T-helper 1 cell treated with Interleukin-12 subunit alpha and Interleukin-12 subunit beta and Interleukin-4 antibody, amounts not matched to agents 30 μg/mL and 1 μg/mL, for 36 hours (primary cell): ENCODE measurements at regions not wholly inside any gene's neighbourhood (a gene's known extent, or its start where the extent isn't known, plus 50 kb on each side); places are given as distances from the start of the nearest gene placed in this dataset.

ENCODE experiments used
- H3K27ac Mint-ChIP-seq: one replicate; pipeline ENCODE4 v1.8.0; 2021; ENCODE audit warnings: mild to moderate bottlenecking, mixed read lengths
- H3K27me3 Mint-ChIP-seq: one replicate; pipeline ENCODE4 v1.8.0; 2021; ENCODE audit warnings: low read depth, mixed read lengths
- H3K36me3 Mint-ChIP-seq: one replicate; pipeline ENCODE4 v1.8.0; 2021; ENCODE audit warnings: low read depth, mixed read lengths
- H3K4me1 Mint-ChIP-seq: one replicate; pipeline ENCODE4 v1.8.0; 2021; ENCODE audit warnings: low read depth, mixed read lengths
- H3K4me3 Mint-ChIP-seq: one replicate; pipeline ENCODE4 v1.8.0; 2021; ENCODE audit warnings: mild to moderate bottlenecking, moderate library complexity, mixed read lengths
- H3K9me3 Mint-ChIP-seq: one replicate; pipeline ENCODE4 v1.8.0; 2021; ENCODE audit warnings: mixed read lengths

GRCh38 chr5:4941161-4941560 lies 199.0 kb upstream of the ADAMTS16 start:
- H3K4me1 Mint-ChIP-seq, result no peaks in the 10 kb centered on the region
- H3K27ac Mint-ChIP-seq, result no peak overlapping the region
- H3K4me3 Mint-ChIP-seq, result no peak overlapping the region
- H3K9me3 Mint-ChIP-seq, result no peaks in the 10 kb centered on the region
- H3K27me3 Mint-ChIP-seq, result no peaks in the 10 kb centered on the region
- H3K36me3 Mint-ChIP-seq, result no peaks in the 10 kb centered on the region

GRCh38 chr5:4941957-4942830 lies 197.9 kb upstream of the ADAMTS16 start:
- H3K4me3 Mint-ChIP-seq, result no peak overlapping the region
- no peaks in the 10 kb centered on the region for H3K4me1 Mint-ChIP-seq
- H3K27ac Mint-ChIP-seq, result no peak overlapping the region
- H3K36me3 Mint-ChIP-seq, result no peaks in the 10 kb centered on the region
- H3K27me3 Mint-ChIP-seq, result no peaks in the 10 kb centered on the region
- no peaks in the 10 kb centered on the region for H3K9me3 Mint-ChIP-seq

GRCh38 chr5:4942831-4943178 lies 197.3 kb upstream of the ADAMTS16 start:
- Mint-ChIP-seq H3K27me3 (no peaks in the 10 kb centered on the region), H3K27ac (no peak overlapping the region), H3K9me3 (no peaks in the 10 kb centered on the region), H3K36me3 (no peaks in the 10 kb centered on the region), H3K4me1 (no peaks in the 10 kb centered on the region), H3K4me3 (no peak overlapping the region)

- no peak overlapping the region for H3K27ac Mint-ChIP-seq
- no peaks in the 10 kb centered on the region for H3K4me1 Mint-ChIP-seq
- H3K4me3 Mint-ChIP-seq, result no peak overlapping the region
- no peaks in the 10 kb centered on the region for H3K36me3 Mint-ChIP-seq
- no peaks in the 10 kb centered on the region for H3K9me3 Mint-ChIP-seq
- H3K27me3 Mint-ChIP-seq, result no peaks in the 10 kb centered on the region
Observed at GRCh38 chr5:4945296-4945695, 194.8 kb upstream of the ADAMTS16 start.

GRCh38 chr5:4947106-4947505 lies 193.0 kb upstream of the ADAMTS16 start:
- Mint-ChIP-seq H3K27me3 (no peaks in the 10 kb centered on the region), H3K27ac (no peak overlapping the region), H3K36me3 (no peaks in the 10 kb centered on the region), H3K4me1 (no peaks in the 10 kb centered on the region), H3K4me3 (no peak overlapping the region), H3K9me3 (no peaks in the 10 kb centered on the region)

- no peaks in the 10 kb centered on the region for H3K27me3 Mint-ChIP-seq
- H3K27ac Mint-ChIP-seq, result no peak overlapping the region
- no peaks in the 10 kb centered on the region for H3K9me3 Mint-ChIP-seq
- H3K4me3 Mint-ChIP-seq, result no peak overlapping the region
- H3K36me3 Mint-ChIP-seq, result no peaks in the 10 kb centered on the region
- no peaks in the 10 kb centered on the region for H3K4me1 Mint-ChIP-seq
Observed at GRCh38 chr5:4947893-4948536, 192.1 kb upstream of the ADAMTS16 start.

DNA sequence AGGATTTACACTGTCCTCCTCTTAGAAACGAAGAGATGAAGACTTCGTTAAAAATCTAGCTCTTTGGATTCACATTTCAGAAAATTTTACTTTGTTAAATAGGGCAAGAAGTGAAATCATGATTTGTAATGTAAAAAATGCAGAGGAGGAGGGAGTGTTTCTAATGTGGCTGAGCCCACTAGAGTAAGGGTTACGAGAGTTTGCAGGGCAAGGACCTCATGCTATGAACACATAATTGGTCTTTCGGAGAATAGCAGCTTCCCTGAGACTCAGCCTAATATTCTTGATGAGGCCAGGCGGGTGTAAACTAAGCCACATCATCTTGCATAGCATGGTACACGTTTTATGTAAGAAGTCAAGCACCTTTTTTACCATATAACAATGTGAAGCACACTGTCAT lies 191.0 kb upstream of the ADAMTS16 start:
- Mint-ChIP-seq H3K36me3 (no peaks in the 10 kb centered on the region), H3K4me3 (no peak overlapping the region), H3K27ac (no peak overlapping the region), H3K4me1 (no peaks in the 10 kb centered on the region), H3K9me3 (no peaks in the 10 kb centered on the region), H3K27me3 (no peaks in the 10 kb centered on the region)

DNA sequence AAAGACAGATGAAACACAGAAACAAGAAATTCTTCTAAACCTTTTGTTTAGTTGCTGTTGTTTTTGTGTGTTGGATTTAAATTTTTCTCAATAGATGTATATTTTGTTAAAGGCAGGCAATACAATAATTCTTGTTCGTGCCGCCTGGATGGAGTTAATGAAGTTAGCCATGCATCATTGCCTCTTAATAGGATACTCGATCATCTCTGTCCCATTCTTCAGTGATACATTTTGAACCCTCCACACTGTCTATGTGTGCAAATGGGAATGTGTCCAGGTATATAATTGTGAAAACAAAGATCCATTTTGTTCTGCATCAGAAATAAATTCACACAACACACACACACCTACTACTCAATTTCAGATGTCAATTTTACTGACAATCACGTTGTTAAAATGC lies 186.6 kb upstream of the ADAMTS16 start:
- Mint-ChIP-seq H3K9me3 (no peaks in the 10 kb centered on the region), H3K4me1 (no peaks in the 10 kb centered on the region)

DNA sequence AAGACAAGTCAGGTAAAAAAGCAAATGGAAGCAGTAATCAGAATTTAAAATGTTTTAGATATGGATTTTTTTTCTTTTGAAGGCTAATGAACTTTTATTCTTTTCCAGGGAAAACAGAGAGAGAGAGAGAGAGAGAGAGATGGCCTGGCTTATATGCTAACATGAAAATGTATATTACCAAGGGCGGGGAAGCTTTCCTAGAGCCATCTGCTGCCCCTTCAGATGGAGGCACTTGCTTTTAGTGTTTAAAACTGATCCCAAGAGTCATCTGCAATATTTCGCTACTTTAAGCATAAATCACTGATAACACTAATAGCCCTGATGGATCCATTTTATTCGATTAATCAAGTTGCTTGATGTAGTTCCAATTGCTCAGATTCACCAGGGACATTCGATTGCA lies 186.1 kb upstream of the ADAMTS16 start:
- Mint-ChIP-seq H3K4me1 (no peaks in the 10 kb centered on the region), H3K27me3 (no peaks in the 10 kb centered on the region), H3K4me3 (no peak overlapping the region), H3K27ac (no peak overlapping the region), H3K36me3 (no peaks in the 10 kb centered on the region), H3K9me3 (no peaks in the 10 kb centered on the region)

More for the DNA sequence above, 186.6 kb upstream of the ADAMTS16 start:
- no peak overlapping the region for H3K27ac Mint-ChIP-seq
- no peaks in the 10 kb centered on the region for H3K27me3 Mint-ChIP-seq
- no peaks in the 10 kb centered on the region for H3K36me3 Mint-ChIP-seq
- H3K4me3 Mint-ChIP-seq, result no peak overlapping the region

- Mint-ChIP-seq H3K4me3 (no peak overlapping the region), H3K9me3 (no peaks in the 10 kb centered on the region), H3K27me3 (no peaks in the 10 kb centered on the region), H3K4me1 (no peaks in the 10 kb centered on the region), H3K27ac (no peak overlapping the region), H3K36me3 (no peaks in the 10 kb centered on the region)
Observed at GRCh38 chr5:4963265-4963664, 176.9 kb upstream of the ADAMTS16 start.

DNA sequence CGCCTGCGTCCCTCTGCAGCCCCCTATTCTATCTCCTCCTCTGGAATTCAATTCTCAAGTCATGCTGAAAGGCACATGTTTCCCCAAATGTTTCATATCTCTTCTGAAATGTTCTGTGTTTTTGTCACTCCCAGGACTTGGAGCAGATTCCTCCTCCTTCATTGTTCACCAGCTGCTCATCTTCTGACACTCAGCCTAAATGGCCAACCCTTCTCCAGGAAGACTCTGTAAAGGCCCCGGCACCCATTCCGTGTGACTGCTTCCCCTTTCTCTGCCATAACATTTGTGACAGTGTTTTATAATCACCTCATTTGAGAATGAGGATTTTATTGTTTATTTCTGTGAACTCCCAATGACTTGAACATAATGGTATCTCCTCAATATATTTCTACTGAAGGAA lies 170.8 kb upstream of the ADAMTS16 start:
- Mint-ChIP-seq H3K9me3 (no peaks in the 10 kb centered on the region), H3K36me3 (no peaks in the 10 kb centered on the region), H3K4me3 (no peak overlapping the region), H3K27ac (no peak overlapping the region), H3K4me1 (no peaks in the 10 kb centered on the region), H3K27me3 (no peaks in the 10 kb centered on the region)

GRCh38 chr5:4970171-4970570 lies 170.0 kb upstream of the ADAMTS16 start:
- Mint-ChIP-seq H3K27ac (no peak overlapping the region), H3K36me3 (no peaks in the 10 kb centered on the region), H3K27me3 (no peaks in the 10 kb centered on the region), H3K4me3 (no peak overlapping the region), H3K4me1 (no peaks in the 10 kb centered on the region), H3K9me3 (no peaks in the 10 kb centered on the region)

GRCh38 chr5:4976902-4977301 lies 163.2 kb upstream of the ADAMTS16 start:
- Mint-ChIP-seq H3K27me3 (no peaks in the 10 kb centered on the region), H3K27ac (no peak overlapping the region), H3K4me1 (no peaks in the 10 kb centered on the region), H3K36me3 (no peaks in the 10 kb centered on the region), H3K9me3 (no peaks in the 10 kb centered on the region), H3K4me3 (no peak overlapping the region)

DNA sequence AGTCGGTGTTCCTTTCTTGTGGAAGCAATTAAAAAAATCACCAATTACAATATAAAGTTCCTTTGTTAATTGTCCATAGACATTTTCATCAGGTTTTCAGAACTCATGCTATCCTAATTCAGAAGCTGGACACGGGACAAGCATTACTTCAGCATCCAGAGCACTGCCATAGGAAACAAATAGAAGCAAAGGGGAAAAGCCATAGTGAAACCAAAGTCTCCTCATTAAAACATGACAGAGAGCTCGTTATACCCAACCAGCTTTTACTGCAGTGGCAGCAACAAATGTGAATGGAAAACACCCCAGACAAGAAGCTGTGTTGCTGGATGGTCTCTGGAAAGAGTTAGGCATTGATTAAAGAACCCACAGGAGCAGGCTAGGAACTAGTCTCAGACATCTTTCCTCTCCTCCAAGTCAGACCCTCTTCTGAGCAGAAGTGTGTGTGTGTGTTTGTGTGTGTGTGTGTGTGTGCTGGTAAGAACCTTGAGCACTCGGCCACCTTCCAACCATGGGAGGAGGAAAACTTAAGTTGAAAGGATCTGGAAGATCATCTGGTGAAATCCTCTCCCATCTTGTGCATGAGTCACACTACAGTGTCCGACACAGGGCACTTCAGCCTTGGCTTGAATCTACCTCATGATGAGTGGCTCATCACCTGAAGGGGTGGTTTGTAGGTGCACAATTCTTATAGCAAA lies 162.6 kb upstream of the ADAMTS16 start:
- no peaks in the 10 kb centered on the region for H3K9me3 Mint-ChIP-seq

GRCh38 chr5:4980201-4980600 lies 159.9 kb upstream of the ADAMTS16 start:
- Mint-ChIP-seq H3K9me3 (no peaks in the 10 kb centered on the region), H3K4me3 (no peak overlapping the region), H3K27ac (no peak overlapping the region), H3K27me3 (no peaks in the 10 kb centered on the region), H3K36me3 (no peaks in the 10 kb centered on the region), H3K4me1 (no peaks in the 10 kb centered on the region)

More for the DNA sequence above, 162.6 kb upstream of the ADAMTS16 start:
- Mint-ChIP-seq H3K27ac (no peak overlapping the region), H3K4me1 (no peaks in the 10 kb centered on the region), H3K4me3 (no peak overlapping the region), H3K36me3 (no peaks in the 10 kb centered on the region), H3K27me3 (no peaks in the 10 kb centered on the region)
